GM19043 (cell line): ENCODE measurements at regions not wholly inside any gene's neighbourhood (a gene's known extent, or its start where the extent isn't known, plus 50 kb on each side); places are given as distances from the start of the nearest gene placed in this dataset.
"Not testable (repeated sequence)": the region's sequence is repeated elsewhere in the genome, so short reads cannot be mapped to it uniquely, and the experiment has no call there.

Experiments
- ATAC-seq: cut with Tn5 transposase; IDR thresholded peaks from one replicate; pipeline ENCODE4 v1.9.1; 2021; ENCODE audit warnings: low read depth; ENCODE audit not compliant: unreplicated experiment

GRCh38 chr9:102767076-102767475 lies 228.1 kb upstream of the CYLC2 start:
- ATAC-seq, result no peak

- no peak for ATAC-seq
These were observed 254.6 kb upstream of the CYLC2 start for GRCh38 chr9:102740578-102740977.

GRCh38 chr9:102728946-102729345 lies 266.2 kb upstream of the CYLC2 start:
- no peak for ATAC-seq

GRCh38 chr9:102714184-102714583 lies 280.9 kb upstream of the CYLC2 start:
- no peak for ATAC-seq

GRCh38 chr9:102712910-102713309 lies 282.2 kb upstream of the CYLC2 start:
- ATAC-seq, result not testable (repeated sequence)

GRCh38 chr9:102700936-102701335 lies 294.2 kb upstream of the CYLC2 start:
- no peak for ATAC-seq

- no peak for ATAC-seq
These were observed 325.9 kb upstream of the CYLC2 start for GRCh38 chr9:102669220-102669619.

- no peak for ATAC-seq
These were observed 342.7 kb upstream of the CYLC2 start for GRCh38 chr9:102652471-102652870.

GRCh38 chr9:102650896-102651295 lies 344.2 kb upstream of the CYLC2 start:
- ATAC-seq, result no peak

- ATAC-seq, result no peak
These were observed 352.5 kb upstream of the CYLC2 start for GRCh38 chr9:102642651-102643050.

GRCh38 chr9:102631559-102631958 lies 363.6 kb upstream of the CYLC2 start:
- no peak for ATAC-seq

GRCh38 chr9:102609461-102609860 lies 385.7 kb upstream of the CYLC2 start:
- ATAC-seq, result no peak

- ATAC-seq, result not testable (repeated sequence)
These were observed 391.6 kb upstream of the CYLC2 start for GRCh38 chr9:102603198-102604195.

- no peak for ATAC-seq
These were observed 400.9 kb upstream of the CYLC2 start for GRCh38 chr9:102594241-102594640.

- ATAC-seq, result no peak
These were observed 407.9 kb upstream of the CYLC2 start for GRCh38 chr9:102587281-102587680.

GRCh38 chr9:102569436-102569835 lies 425.7 kb upstream of the CYLC2 start:
- no peak for ATAC-seq

GRCh38 chr9:102551346-102551745 lies 443.8 kb upstream of the CYLC2 start:
- ATAC-seq, result no peak

GRCh38 chr9:102550886-102551285 lies 444.2 kb upstream of the CYLC2 start:
- no peak for ATAC-seq

GRCh38 chr9:102550266-102550665 lies 444.9 kb upstream of the CYLC2 start:
- ATAC-seq, result no peak

- no peak for ATAC-seq
These were observed 461.1 kb upstream of the CYLC2 start for GRCh38 chr9:102534031-102534430.

- no peak for ATAC-seq
These were observed 473.9 kb upstream of the CYLC2 start for GRCh38 chr9:102521097-102521755.

- ATAC-seq, result no peak
These were observed 475.7 kb upstream of the CYLC2 start for GRCh38 chr9:102519423-102519822.
